ENCODE measurements at regions not wholly inside any gene's neighbourhood (a gene's known extent, or its start where the extent isn't known, plus 50 kb on each side); places are given as distances from the start of the nearest gene placed in this dataset.

DNA sequence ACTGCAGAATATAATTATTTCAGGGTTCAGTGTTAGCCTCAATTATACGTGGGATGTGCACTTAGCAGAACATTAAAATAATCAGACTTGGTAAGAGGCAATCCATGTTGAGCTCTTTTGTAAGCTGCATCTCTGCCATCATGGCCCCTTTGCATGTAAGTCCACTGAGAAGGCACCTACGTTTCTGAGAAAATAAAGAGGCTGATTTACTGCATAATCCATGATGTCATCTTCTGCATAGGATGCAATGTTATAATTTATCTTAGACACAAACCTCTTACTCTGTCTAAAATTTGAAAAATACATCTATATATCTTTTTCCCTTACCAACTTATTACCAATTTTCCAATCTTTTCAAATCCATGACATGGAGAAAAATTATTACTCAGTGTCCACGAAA, 1294.7 kb downstream of the ZPLD1 start:
- Histone ChIP-seq H3K27ac (replicated peaks) (no peak overlapping the region), H3K4me3 (replicated peaks; ENCODE audit: insufficient read depth, low read length) (no peak overlapping the region), H3K27me3 (ENCODE audit: insufficient read depth, poor library complexity, severe bottlenecking) (no peaks in the 10 kb centered on the region)
- TF ChIP-seq, protein P1, sequence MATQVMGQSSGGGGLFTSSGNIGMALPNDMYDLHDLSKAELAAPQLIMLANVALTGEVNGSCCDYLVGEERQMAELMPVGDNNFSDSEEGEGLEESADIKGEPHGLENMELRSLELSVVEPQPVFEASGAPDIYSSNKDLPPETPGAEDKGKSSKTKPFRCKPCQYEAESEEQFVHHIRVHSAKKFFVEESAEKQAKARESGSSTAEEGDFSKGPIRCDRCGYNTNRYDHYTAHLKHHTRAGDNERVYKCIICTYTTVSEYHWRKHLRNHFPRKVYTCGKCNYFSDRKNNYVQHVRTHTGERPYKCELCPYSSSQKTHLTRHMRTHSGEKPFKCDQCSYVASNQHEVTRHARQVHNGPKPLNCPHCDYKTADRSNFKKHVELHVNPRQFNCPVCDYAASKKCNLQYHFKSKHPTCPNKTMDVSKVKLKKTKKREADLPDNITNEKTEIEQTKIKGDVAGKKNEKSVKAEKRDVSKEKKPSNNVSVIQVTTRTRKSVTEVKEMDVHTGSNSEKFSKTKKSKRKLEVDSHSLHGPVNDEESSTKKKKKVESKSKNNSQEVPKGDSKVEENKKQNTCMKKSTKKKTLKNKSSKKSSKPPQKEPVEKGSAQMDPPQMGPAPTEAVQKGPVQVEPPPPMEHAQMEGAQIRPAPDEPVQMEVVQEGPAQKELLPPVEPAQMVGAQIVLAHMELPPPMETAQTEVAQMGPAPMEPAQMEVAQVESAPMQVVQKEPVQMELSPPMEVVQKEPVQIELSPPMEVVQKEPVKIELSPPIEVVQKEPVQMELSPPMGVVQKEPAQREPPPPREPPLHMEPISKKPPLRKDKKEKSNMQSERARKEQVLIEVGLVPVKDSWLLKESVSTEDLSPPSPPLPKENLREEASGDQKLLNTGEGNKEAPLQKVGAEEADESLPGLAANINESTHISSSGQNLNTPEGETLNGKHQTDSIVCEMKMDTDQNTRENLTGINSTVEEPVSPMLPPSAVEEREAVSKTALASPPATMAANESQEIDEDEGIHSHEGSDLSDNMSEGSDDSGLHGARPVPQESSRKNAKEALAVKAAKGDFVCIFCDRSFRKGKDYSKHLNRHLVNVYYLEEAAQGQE (IDR thresholded peaks at IDR 0.05; ENCODE audit: insufficient replicate concordance, low read depth): no peak
- TF ChIP-seq SPI1 (IDR thresholded peaks at IDR 0.05; ENCODE audit: borderline replicate concordance, low read depth) (no peak), GABPA (IDR thresholded peaks at IDR 0.05; ENCODE audit: low read depth) (no peak), POLR2AphosphoS5 (IDR thresholded peaks at IDR 0.05; ENCODE audit: low read depth) (no peak)
- TF ChIP-seq, protein P2, sequence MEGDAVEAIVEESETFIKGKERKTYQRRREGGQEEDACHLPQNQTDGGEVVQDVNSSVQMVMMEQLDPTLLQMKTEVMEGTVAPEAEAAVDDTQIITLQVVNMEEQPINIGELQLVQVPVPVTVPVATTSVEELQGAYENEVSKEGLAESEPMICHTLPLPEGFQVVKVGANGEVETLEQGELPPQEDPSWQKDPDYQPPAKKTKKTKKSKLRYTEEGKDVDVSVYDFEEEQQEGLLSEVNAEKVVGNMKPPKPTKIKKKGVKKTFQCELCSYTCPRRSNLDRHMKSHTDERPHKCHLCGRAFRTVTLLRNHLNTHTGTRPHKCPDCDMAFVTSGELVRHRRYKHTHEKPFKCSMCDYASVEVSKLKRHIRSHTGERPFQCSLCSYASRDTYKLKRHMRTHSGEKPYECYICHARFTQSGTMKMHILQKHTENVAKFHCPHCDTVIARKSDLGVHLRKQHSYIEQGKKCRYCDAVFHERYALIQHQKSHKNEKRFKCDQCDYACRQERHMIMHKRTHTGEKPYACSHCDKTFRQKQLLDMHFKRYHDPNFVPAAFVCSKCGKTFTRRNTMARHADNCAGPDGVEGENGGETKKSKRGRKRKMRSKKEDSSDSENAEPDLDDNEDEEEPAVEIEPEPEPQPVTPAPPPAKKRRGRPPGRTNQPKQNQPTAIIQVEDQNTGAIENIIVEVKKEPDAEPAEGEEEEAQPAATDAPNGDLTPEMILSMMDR (IDR thresholded peaks at IDR 0.05; ENCODE audit: insufficient read depth, low read length): no peak
- no peak for DNase-seq (ENCODE audit: low read depth in 1 of 2, low spot score in 1 of 2)

DNA sequence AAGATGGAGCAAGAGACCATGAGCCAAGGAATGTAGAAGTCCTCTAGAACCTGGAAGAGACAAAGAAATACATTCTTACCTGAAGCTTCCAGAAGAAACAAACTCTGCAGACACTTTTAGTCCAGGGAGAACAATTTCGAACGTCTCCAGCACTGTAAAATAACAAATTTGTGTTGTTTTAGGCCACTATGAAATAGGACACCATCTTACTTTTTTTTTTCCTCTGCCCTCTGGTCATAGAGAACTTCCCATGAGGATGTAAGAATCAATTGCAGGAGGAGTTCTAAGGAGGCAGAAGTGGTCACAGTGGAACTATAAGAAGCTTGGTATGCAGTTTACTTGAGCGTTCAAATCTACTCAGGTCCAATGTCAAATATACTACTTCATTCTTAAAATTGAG, 1295.9 kb downstream of the ZPLD1 start:
- TF ChIP-seq GABPA (IDR thresholded peaks at IDR 0.05; ENCODE audit: low read depth): no peak
- TF ChIP-seq POLR2AphosphoS5 (IDR thresholded peaks at IDR 0.05; ENCODE audit: low read depth): no peak
- TF ChIP-seq SPI1 (IDR thresholded peaks at IDR 0.05; ENCODE audit: borderline replicate concordance, low read depth): no peak
- TF ChIP-seq, protein P1 (IDR thresholded peaks at IDR 0.05; ENCODE audit: insufficient replicate concordance, low read depth): no peak
- H3K27ac ChIP-seq (replicated peaks): no peak overlapping the region
- H3K27me3 ChIP-seq (ENCODE audit: insufficient read depth, poor library complexity, severe bottlenecking): no peaks in the 10 kb centered on the region
- H3K4me3 ChIP-seq (replicated peaks; ENCODE audit: insufficient read depth, low read length): no peak overlapping the region
- DNase-seq (ENCODE audit: low read depth in 1 of 2, low spot score in 1 of 2): no peak

DNA sequence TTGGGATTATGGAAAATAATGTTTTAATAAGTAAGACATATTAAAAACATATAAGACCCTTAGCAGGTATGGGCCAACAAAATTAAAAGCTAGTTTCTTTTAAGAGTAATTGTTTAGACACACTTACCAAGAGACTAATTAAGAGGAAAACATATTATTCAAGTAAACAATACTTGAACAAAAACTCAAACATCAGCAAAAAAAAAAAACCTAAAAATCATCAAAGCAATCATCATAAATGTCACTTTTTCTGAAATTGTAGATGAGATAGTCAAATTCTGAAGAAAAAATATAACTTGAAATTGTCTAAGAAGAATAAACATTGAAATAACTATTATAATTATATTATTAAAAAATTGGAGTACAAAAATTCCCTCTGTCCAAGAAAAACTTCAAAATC, 1318.2 kb downstream of the ZPLD1 start:
- Histone ChIP-seq H3K27ac (replicated peaks) (no peak overlapping the region), H3K4me3 (replicated peaks; ENCODE audit: insufficient read depth, low read length) (no peak overlapping the region), H3K27me3 (ENCODE audit: insufficient read depth, poor library complexity, severe bottlenecking) (no peaks in the 10 kb centered on the region)
- DNase-seq (ENCODE audit: low read depth in 1 of 2, low spot score in 1 of 2): no peak
- TF ChIP-seq, protein P1 (IDR thresholded peaks at IDR 0.05; ENCODE audit: insufficient replicate concordance, low read depth): no peak
- TF ChIP-seq GABPA (IDR thresholded peaks at IDR 0.05; ENCODE audit: low read depth) (no peak), POLR2AphosphoS5 (IDR thresholded peaks at IDR 0.05; ENCODE audit: low read depth) (no peak), SPI1 (IDR thresholded peaks at IDR 0.05; ENCODE audit: borderline replicate concordance, low read depth) (no peak)
- TF ChIP-seq, protein P2 (IDR thresholded peaks at IDR 0.05; ENCODE audit: insufficient read depth, low read length): no peak

Measured in HL-60 (cell line).